D721Med (cell line): ENCODE measurements at regions not wholly inside any gene's neighbourhood (a gene's known extent, or its start where the extent isn't known, plus 50 kb on each side); places are given as distances from the start of the nearest gene placed in this dataset.

ENCODE experiments used
- DNase-seq: peaks from one replicate; pipeline ENCODE4 v3.0.0; 2011; ENCODE audit warnings: low spot score; ENCODE audit not compliant: insufficient read length
- FAIRE-seq: peaks from 2 replicates; lab custom pipeline; 2011; peaks lifted over from hg19 to GRCh38; lab: Jason Lieb, UNC
- CTCF ChIP-seq: IDR thresholded peaks from 2 replicates; pipeline ENCODE4 v1.5.1; 2012; ENCODE audit warnings: mild to moderate bottlenecking, control low read depth; ENCODE audit not compliant: insufficient read depth; ENCODE audit errors: missing control alignments

- TF ChIP-seq CTCF: no peak
- no peak for FAIRE-seq
- DNase-seq: no peak
Observed at GRCh38 chr22:34430386-34430785, 510.1 kb upstream of the LARGE1 start.

GRCh38 chr22:34434371-34434770 lies 514.1 kb upstream of the LARGE1 start:
- DNase-seq: no peak
- no peak for TF ChIP-seq CTCF
- FAIRE-seq: no peak

GRCh38 chr22:34437140-34437539 lies 516.9 kb upstream of the LARGE1 start:
- TF ChIP-seq CTCF: no peak
- DNase-seq: no peak
- FAIRE-seq: no peak

GRCh38 chr22:34454598-34454997 lies 534.3 kb upstream of the LARGE1 start:
- TF ChIP-seq CTCF: no peak

GRCh38 chr22:34462795-34463194 lies 542.5 kb upstream of the LARGE1 start:
- TF ChIP-seq CTCF: no peak
- FAIRE-seq: no peak
- DNase-seq: no peak

More at GRCh38 chr22:34454598-34454997, 534.3 kb upstream of the LARGE1 start:
- DNase-seq (no peak), FAIRE-seq (no peak)

GRCh38 chr22:34475886-34476285 lies 555.6 kb upstream of the LARGE1 start:
- no peak for FAIRE-seq
- DNase-seq: no peak
- no peak for TF ChIP-seq CTCF

- no peak for TF ChIP-seq CTCF
- DNase-seq (no peak), FAIRE-seq (no peak)
Observed at GRCh38 chr22:34476762-34477161, 556.5 kb upstream of the LARGE1 start.
